ENCODE measurements at regions not wholly inside any gene's neighbourhood (a gene's known extent, or its start where the extent isn't known, plus 50 kb on each side); places are given as distances from the start of the nearest gene placed in this dataset.

- DNase-seq (ENCODE audit: low read depth), result no peak
- H3K4me3 ChIP-seq (ENCODE audit: low read depth, low read length), result no peak overlapping the region
- no peak for TF ChIP-seq POLR2A (IDR thresholded peaks at IDR 0.05; ENCODE audit: extremely low read depth, insufficient read length)
- no peak for TF ChIP-seq MYC (IDR thresholded peaks at IDR 0.05; ENCODE audit: low read depth, low read length)
- TF ChIP-seq MAX (IDR thresholded peaks at IDR 0.05; ENCODE audit: low read depth, low read length), result no peak
- TF ChIP-seq CTCF (IDR thresholded peaks at IDR 0.05; ENCODE audit: low read depth, low read length), result no peak
Measured at GRCh38 chr10:131697476-131698128, 203.2 kb upstream of the PPP2R2D start.

GRCh38 chr10:131698232-131698631 is 202.6 kb upstream of the PPP2R2D start:
- H3K4me3 ChIP-seq (ENCODE audit: low read depth, low read length), result no peak overlapping the region
- DNase-seq (ENCODE audit: low read depth), result no peak
- TF ChIP-seq MAX (IDR thresholded peaks at IDR 0.05; ENCODE audit: low read depth, low read length) (no peak), CTCF (IDR thresholded peaks at IDR 0.05; ENCODE audit: low read depth, low read length) (no peak), MYC (IDR thresholded peaks at IDR 0.05; ENCODE audit: low read depth, low read length) (no peak), POLR2A (IDR thresholded peaks at IDR 0.05; ENCODE audit: extremely low read depth, insufficient read length) (no peak)

GRCh38 chr10:131698986-131699385 is 201.8 kb upstream of the PPP2R2D start:
- TF ChIP-seq MYC (IDR thresholded peaks at IDR 0.05; ENCODE audit: low read depth, low read length) (no peak), MAX (IDR thresholded peaks at IDR 0.05; ENCODE audit: low read depth, low read length) (no peak), CTCF (IDR thresholded peaks at IDR 0.05; ENCODE audit: low read depth, low read length) (no peak), POLR2A (IDR thresholded peaks at IDR 0.05; ENCODE audit: extremely low read depth, insufficient read length) (no peak)
- no peak overlapping the region for H3K4me3 ChIP-seq (ENCODE audit: low read depth, low read length)
- DNase-seq (ENCODE audit: low read depth), result no peak

GRCh38 chr10:131700032-131700431 is 200.8 kb upstream of the PPP2R2D start:
- no peak overlapping the region for H3K4me3 ChIP-seq (ENCODE audit: low read depth, low read length)
- TF ChIP-seq POLR2A (IDR thresholded peaks at IDR 0.05; ENCODE audit: extremely low read depth, insufficient read length), result no peak
- TF ChIP-seq MYC (IDR thresholded peaks at IDR 0.05; ENCODE audit: low read depth, low read length), result no peak
- no peak for TF ChIP-seq MAX (IDR thresholded peaks at IDR 0.05; ENCODE audit: low read depth, low read length)
- no peak for TF ChIP-seq CTCF (IDR thresholded peaks at IDR 0.05; ENCODE audit: low read depth, low read length)
- DNase-seq (ENCODE audit: low read depth), result no peak

GRCh38 chr10:131700506-131700905 is 200.3 kb upstream of the PPP2R2D start:
- DNase-seq (ENCODE audit: low read depth), result no peak

More at GRCh38 chr10:131700506-131700905, 200.3 kb upstream of the PPP2R2D start:
- H3K4me3 ChIP-seq (ENCODE audit: low read depth, low read length), result no peak overlapping the region
- TF ChIP-seq POLR2A (IDR thresholded peaks at IDR 0.05; ENCODE audit: extremely low read depth, insufficient read length) (no peak), MAX (IDR thresholded peaks at IDR 0.05; ENCODE audit: low read depth, low read length) (no peak), MYC (IDR thresholded peaks at IDR 0.05; ENCODE audit: low read depth, low read length) (no peak), CTCF (IDR thresholded peaks at IDR 0.05; ENCODE audit: low read depth, low read length) (no peak)

All from NB4 (cell line).